Neural cell (in vitro differentiated cells): ENCODE measurements at regions not wholly inside any gene's neighbourhood (a gene's known extent, or its start where the extent isn't known, plus 50 kb on each side); places are given as distances from the start of the nearest gene placed in this dataset.

Experiments used
- H2AFZ ChIP-seq: fragments of 200-600, 300-800 bp; sonication (generic), shearing (Covaris generic); 2 replicates; pipeline ENCODE4 v1.6.0; 2014; ENCODE audit warnings: low read depth, mild to moderate bottlenecking, antibody characterized with exemption, low read length, moderate library complexity
- H3F3A ChIP-seq: fragments of 200-600 bp; shearing (Covaris generic); 2 replicates; pipeline ENCODE4 v1.6.1; 2016; ENCODE audit warnings: mild to moderate bottlenecking, moderate library complexity, mixed read lengths, antibody characterized with exemption, low read length; ENCODE audit not compliant: insufficient read depth, poor library complexity, severe bottlenecking
- H3K27ac ChIP-seq: fragments of 200-600, 300-800 bp; sonication (generic), shearing (Covaris generic); 2 replicates; pipeline ENCODE4 v1.5.1; 2014; ENCODE audit warnings: mild to moderate bottlenecking, low read length, moderate library complexity
- H3K27me3 ChIP-seq: fragments of 300-800, 200-600 bp; sonication (generic), shearing (Covaris generic); 2 replicates; pipeline ENCODE4 v1.6.0; 2014; ENCODE audit warnings: mild to moderate bottlenecking, low read depth, low read length, moderate library complexity; ENCODE audit not compliant: insufficient read depth
- H3K36me3 ChIP-seq: fragments of 300-800, 200-600 bp; sonication (generic), shearing (Covaris generic); 2 replicates; pipeline ENCODE4 v1.5.1; 2014; ENCODE audit warnings: mild to moderate bottlenecking, antibody characterized with exemption, low read length, moderate library complexity; ENCODE audit not compliant: insufficient read depth
- H3K4me2 ChIP-seq: fragments of 300-800, 200-600 bp; sonication (generic), shearing (Covaris generic); 2 replicates; pipeline ENCODE4 v1.6.0; 2014; ENCODE audit warnings: mild to moderate bottlenecking, low read length
- H3K4me3 ChIP-seq: fragments of 300-800, 200-600 bp; sonication (generic), shearing (Covaris generic); 2 replicates; pipeline ENCODE4 v1.5.1; 2014; ENCODE audit warnings: mild to moderate bottlenecking, low read length, moderate library complexity
- H3K79me2 ChIP-seq: fragments of 200-600 bp; shearing (Covaris generic); replicated peaks from 2 replicates; pipeline ENCODE4 v1.6.0; 2014; ENCODE audit warnings: mild to moderate bottlenecking, low read length, moderate library complexity; ENCODE audit not compliant: insufficient read depth
- H3K9ac ChIP-seq: fragments of 300-800, 200-600 bp; sonication (generic), shearing (Covaris generic); 2 replicates; pipeline ENCODE4 v1.6.1; 2016; ENCODE audit warnings: mild to moderate bottlenecking, low read length, mixed read lengths
- H3K9me2 ChIP-seq: fragments of 200-600 bp; shearing (Covaris generic); 2 replicates; pipeline ENCODE4 v1.6.1; 2016; ENCODE audit warnings: mild to moderate bottlenecking, low read length, mixed read lengths; ENCODE audit not compliant: insufficient read depth
- H3K9me3 ChIP-seq: fragments of 200-600, 300-800 bp; sonication (generic), shearing (Covaris generic); 2 replicates; pipeline ENCODE4 v1.6.1; 2016; ENCODE audit warnings: mild to moderate bottlenecking, mixed run types, low read length, moderate library complexity, mixed read lengths
- H4K20me1 ChIP-seq: fragments of 200-600 bp; shearing (Covaris generic); 2 replicates; pipeline ENCODE4 v1.6.1; 2016; ENCODE audit warnings: mild to moderate bottlenecking, mixed run types; ENCODE audit not compliant: insufficient read depth
- CTCF ChIP-seq: fragments of 450-650 bp; IDR thresholded peaks from 2 replicates; pipeline ENCODE4 v1.5.1; 2014; ENCODE audit warnings: antibody characterized with exemption, mild to moderate bottlenecking, moderate library complexity; ENCODE audit not compliant: poor library complexity, severe bottlenecking
- EP300 ChIP-seq: fragments of 450-650 bp; conservative IDR thresholded peaks from 2 replicates; pipeline ENCODE4 v1.6.1; 2014; ENCODE audit warnings: antibody characterized with exemption, mild to moderate bottlenecking, moderate library complexity; ENCODE audit not compliant: poor library complexity, severe bottlenecking
- EZH2 ChIP-seq: fragments of 200-600, 300-800 bp; shearing (Covaris generic), sonication (generic); IDR thresholded peaks from 2 replicates; pipeline ENCODE4 v1.6.1; 2014; ENCODE audit warnings: antibody characterized with exemption, low read length, borderline replicate concordance, mild to moderate bottlenecking; ENCODE audit not compliant: insufficient read depth, poor library complexity, severe bottlenecking
- MXI1 ChIP-seq: fragments of 450-650 bp; conservative IDR thresholded peaks from 2 replicates; pipeline ENCODE4 v1.6.1; 2014; ENCODE audit warnings: antibody characterized with exemption, mild to moderate bottlenecking; ENCODE audit not compliant: poor library complexity, severe bottlenecking
- POLR2AphosphoS5 ChIP-seq: IDR thresholded peaks from 2 replicates; pipeline ENCODE4 v1.6.1; 2012
- RAD21 ChIP-seq: fragments of 450-650 bp; conservative IDR thresholded peaks from 2 replicates; pipeline ENCODE4 v1.6.1; 2014; ENCODE audit warnings: antibody characterized with exemption, mild to moderate bottlenecking, moderate library complexity
- SMC3 ChIP-seq: fragments of 450-650 bp; conservative IDR thresholded peaks from 2 replicates; pipeline ENCODE4 v1.6.1; 2014; ENCODE audit warnings: antibody characterized with exemption, mild to moderate bottlenecking, moderate library complexity; ENCODE audit not compliant: poor library complexity
- TAF1 ChIP-seq: IDR thresholded peaks from 2 replicates; pipeline ENCODE4 v1.6.1; 2012; ENCODE audit warnings: low read depth
- TF ChIP-seq, protein P1 (sequence below): IDR thresholded peaks from 2 replicates; pipeline ENCODE4 v1.6.1; 2012; ENCODE audit warnings: borderline replicate concordance

- Histone ChIP-seq H2AFZ (no peak overlapping the region), H3K9me3 (no peaks in the 10 kb centered on the region), H4K20me1 (no peaks in the 10 kb centered on the region), H3K4me2 (no peak overlapping the region), H3K27ac (no peak overlapping the region), H3K9ac (no peak overlapping the region), H3K36me3 (no peaks in the 10 kb centered on the region), H3K27me3 (no peaks in the 10 kb centered on the region), H3K4me3 (no peak overlapping the region), H3K79me2 (no peaks in the 10 kb centered on the region), H3K9me2 (no peaks in the 10 kb centered on the region), H3F3A (no peaks in the 10 kb centered on the region)
- no peak for TF ChIP-seq CTCF
- TF ChIP-seq TAF1, result no peak
- no peak for TF ChIP-seq EP300
- TF ChIP-seq, protein P1, sequence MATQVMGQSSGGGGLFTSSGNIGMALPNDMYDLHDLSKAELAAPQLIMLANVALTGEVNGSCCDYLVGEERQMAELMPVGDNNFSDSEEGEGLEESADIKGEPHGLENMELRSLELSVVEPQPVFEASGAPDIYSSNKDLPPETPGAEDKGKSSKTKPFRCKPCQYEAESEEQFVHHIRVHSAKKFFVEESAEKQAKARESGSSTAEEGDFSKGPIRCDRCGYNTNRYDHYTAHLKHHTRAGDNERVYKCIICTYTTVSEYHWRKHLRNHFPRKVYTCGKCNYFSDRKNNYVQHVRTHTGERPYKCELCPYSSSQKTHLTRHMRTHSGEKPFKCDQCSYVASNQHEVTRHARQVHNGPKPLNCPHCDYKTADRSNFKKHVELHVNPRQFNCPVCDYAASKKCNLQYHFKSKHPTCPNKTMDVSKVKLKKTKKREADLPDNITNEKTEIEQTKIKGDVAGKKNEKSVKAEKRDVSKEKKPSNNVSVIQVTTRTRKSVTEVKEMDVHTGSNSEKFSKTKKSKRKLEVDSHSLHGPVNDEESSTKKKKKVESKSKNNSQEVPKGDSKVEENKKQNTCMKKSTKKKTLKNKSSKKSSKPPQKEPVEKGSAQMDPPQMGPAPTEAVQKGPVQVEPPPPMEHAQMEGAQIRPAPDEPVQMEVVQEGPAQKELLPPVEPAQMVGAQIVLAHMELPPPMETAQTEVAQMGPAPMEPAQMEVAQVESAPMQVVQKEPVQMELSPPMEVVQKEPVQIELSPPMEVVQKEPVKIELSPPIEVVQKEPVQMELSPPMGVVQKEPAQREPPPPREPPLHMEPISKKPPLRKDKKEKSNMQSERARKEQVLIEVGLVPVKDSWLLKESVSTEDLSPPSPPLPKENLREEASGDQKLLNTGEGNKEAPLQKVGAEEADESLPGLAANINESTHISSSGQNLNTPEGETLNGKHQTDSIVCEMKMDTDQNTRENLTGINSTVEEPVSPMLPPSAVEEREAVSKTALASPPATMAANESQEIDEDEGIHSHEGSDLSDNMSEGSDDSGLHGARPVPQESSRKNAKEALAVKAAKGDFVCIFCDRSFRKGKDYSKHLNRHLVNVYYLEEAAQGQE, result no peak
- no peak for TF ChIP-seq POLR2AphosphoS5
- TF ChIP-seq EZH2, result no peak
- no peak for TF ChIP-seq RAD21
- no peak for TF ChIP-seq MXI1
- no peak for TF ChIP-seq SMC3
Measured at GRCh38 chr5:57406641-57407040, 76.0 kb downstream of the ACTBL2 start.

GRCh38 chr5:57405984-57406383 lies 76.6 kb downstream of the ACTBL2 start:
- no peak overlapping the region for H3K4me3 ChIP-seq
- no peaks in the 10 kb centered on the region for H4K20me1 ChIP-seq
- no peaks in the 10 kb centered on the region for H3K9me2 ChIP-seq
- no peaks in the 10 kb centered on the region for H3K27me3 ChIP-seq
- no peak overlapping the region for H3K9ac ChIP-seq
- H3K79me2 ChIP-seq, result no peaks in the 10 kb centered on the region
- TF ChIP-seq, protein P1, result no peak
- TF ChIP-seq SMC3, result no peak
- TF ChIP-seq MXI1, result no peak
- no peak for TF ChIP-seq RAD21
- no peak for TF ChIP-seq EZH2
- no peak for TF ChIP-seq CTCF
- no peak for TF ChIP-seq TAF1
- TF ChIP-seq POLR2AphosphoS5, result no peak
- TF ChIP-seq EP300, result no peak
- no peaks in the 10 kb centered on the region for H3F3A ChIP-seq
- H3K9me3 ChIP-seq, result no peaks in the 10 kb centered on the region
- H3K4me2 ChIP-seq, result no peak overlapping the region
- no peaks in the 10 kb centered on the region for H3K36me3 ChIP-seq
- no peak overlapping the region for H2AFZ ChIP-seq
- H3K27ac ChIP-seq, result no peak overlapping the region
